CD4-positive, alpha-beta T cell treated with Interleukin-2 at 100 ng/mL for 4 hours (primary cell): ENCODE measurements at regions not wholly inside any gene's neighbourhood (a gene's known extent, or its start where the extent isn't known, plus 50 kb on each side); places are given as distances from the start of the nearest gene placed in this dataset.
"Not testable (repeated sequence)": the region's sequence is repeated elsewhere in the genome, so short reads cannot be mapped to it uniquely, and the experiment has no call there.

ENCODE experiments used
- DNase-seq: peaks from one replicate; pipeline ENCODE4 v3.0.0-alpha.2; 2020; ENCODE audit warnings: low spot score

- DNase-seq: no peak
These were observed 1537.1 kb upstream of the GOT2 start for GRCh38 chr16:60271025-60271771.

GRCh38 chr16:60261425-60261824, 1527.3 kb upstream of the GOT2 start:
- no peak for DNase-seq

GRCh38 chr16:60259956-60260355, 1525.8 kb upstream of the GOT2 start:
- DNase-seq: no peak

- no peak for DNase-seq
These were observed 1512.0 kb upstream of the GOT2 start for GRCh38 chr16:60246086-60246485.

GRCh38 chr16:60241671-60242070, 1507.6 kb upstream of the GOT2 start:
- DNase-seq: no peak

GRCh38 chr16:60230666-60231065, 1496.5 kb upstream of the GOT2 start:
- no peak for DNase-seq

- no peak for DNase-seq
These were observed 1491.4 kb upstream of the GOT2 start for GRCh38 chr16:60225541-60225940.

GRCh38 chr16:60217787-60218186, 1483.7 kb upstream of the GOT2 start:
- no peak for DNase-seq

- DNase-seq: no peak
These were observed 1480.2 kb upstream of the GOT2 start for GRCh38 chr16:60214311-60214710.

GRCh38 chr16:60206516-60206915, 1472.4 kb upstream of the GOT2 start:
- DNase-seq: no peak

GRCh38 chr16:60204181-60204580, 1470.1 kb upstream of the GOT2 start:
- DNase-seq: no peak

- DNase-seq: no peak
These were observed 1469.5 kb upstream of the GOT2 start for GRCh38 chr16:60203525-60204124.

- not testable (repeated sequence) for DNase-seq
These were observed 1466.6 kb upstream of the GOT2 start for GRCh38 chr16:60200729-60201128.

GRCh38 chr16:60200161-60200560, 1466.0 kb upstream of the GOT2 start:
- no peak for DNase-seq

GRCh38 chr16:60199150-60199549, 1465.0 kb upstream of the GOT2 start:
- no peak for DNase-seq

GRCh38 chr16:60181536-60181935, 1447.4 kb upstream of the GOT2 start:
- no peak for DNase-seq

GRCh38 chr16:60180609-60181008, 1446.5 kb upstream of the GOT2 start:
- DNase-seq: no peak

- no peak for DNase-seq
These were observed 1436.1 kb upstream of the GOT2 start for GRCh38 chr16:60170196-60170595.

- no peak for DNase-seq
These were observed 1432.0 kb upstream of the GOT2 start for GRCh38 chr16:60166111-60166510.

- no peak for DNase-seq
These were observed 1417.9 kb upstream of the GOT2 start for GRCh38 chr16:60151987-60152386.

- DNase-seq: no peak
These were observed 1416.8 kb upstream of the GOT2 start for GRCh38 chr16:60150907-60151306.

- no peak for DNase-seq
These were observed 1409.2 kb upstream of the GOT2 start for GRCh38 chr16:60143348-60143705.

- no peak for DNase-seq
These were observed 1408.7 kb upstream of the GOT2 start for GRCh38 chr16:60142619-60143347.
